ENCODE measurements at regions not wholly inside any gene's neighbourhood (a gene's known extent, or its start where the extent isn't known, plus 50 kb on each side); places are given as distances from the start of the nearest gene placed in this dataset.
"Not testable (repeated sequence)": the region's sequence is repeated elsewhere in the genome, so short reads cannot be mapped to it uniquely, and the experiment has no call there.

DNA sequence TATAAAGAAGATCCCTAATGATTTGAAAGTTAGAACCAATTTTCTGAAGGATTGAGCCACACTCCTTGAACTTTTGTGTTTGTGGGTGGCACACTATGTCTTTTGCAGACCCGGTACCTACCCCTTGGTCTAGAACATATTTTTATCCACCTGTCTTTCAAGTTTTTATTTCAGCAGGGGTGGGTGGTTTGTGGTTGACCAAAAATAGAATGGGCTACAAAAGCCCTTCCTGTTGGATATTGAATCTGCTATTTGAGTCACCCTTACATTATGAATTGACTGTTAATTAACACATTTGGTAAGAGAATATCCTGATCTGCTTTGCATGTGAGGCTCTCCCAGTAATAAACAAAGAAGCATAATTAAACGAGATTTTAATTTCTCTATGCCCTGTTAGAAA, 401.2 kb downstream of the POTEH start:
- DNase-seq, result not testable (repeated sequence)

DNA sequence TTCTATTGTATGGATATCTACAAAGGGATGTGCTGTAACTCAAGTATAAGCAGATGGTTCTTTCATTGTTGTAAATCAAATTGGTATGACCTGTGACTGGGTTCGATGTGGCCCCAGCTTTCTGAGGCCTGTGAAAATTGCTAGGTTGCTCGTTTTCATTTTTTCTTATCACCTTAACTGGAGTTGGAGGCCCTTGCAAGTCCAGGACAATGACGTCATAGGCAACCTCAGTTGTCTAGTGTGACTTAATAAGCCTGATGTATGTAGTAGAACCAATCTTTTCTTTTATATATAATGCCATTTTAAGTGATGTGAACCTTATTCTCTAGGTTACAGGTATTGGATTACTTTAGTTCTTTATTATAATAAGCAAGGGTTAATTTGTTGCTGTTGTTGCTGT, 415.3 kb downstream of the POTEH start:
- not testable (repeated sequence) for DNase-seq

DNA sequence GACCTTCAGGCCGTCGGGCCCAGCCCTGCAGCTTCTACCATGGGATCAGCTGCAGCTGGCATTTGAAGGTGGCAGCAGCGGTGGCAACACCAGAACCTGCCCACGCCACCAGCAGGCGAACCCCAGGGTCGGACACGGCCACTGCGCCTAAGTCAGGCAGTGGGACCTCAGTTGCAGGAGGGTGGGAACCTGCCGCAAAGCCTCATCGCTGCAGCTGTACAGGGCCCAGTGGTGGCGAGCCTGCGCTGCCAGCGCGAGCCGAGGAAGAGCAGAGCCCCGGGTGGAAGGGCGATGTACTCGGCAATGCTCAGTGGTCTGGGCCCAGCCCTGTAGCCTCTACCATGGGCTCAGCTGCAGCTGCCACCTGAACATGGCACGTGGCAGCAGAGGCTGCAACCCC, 441.6 kb downstream of the POTEH start:
- DNase-seq, result not testable (repeated sequence)

DNA sequence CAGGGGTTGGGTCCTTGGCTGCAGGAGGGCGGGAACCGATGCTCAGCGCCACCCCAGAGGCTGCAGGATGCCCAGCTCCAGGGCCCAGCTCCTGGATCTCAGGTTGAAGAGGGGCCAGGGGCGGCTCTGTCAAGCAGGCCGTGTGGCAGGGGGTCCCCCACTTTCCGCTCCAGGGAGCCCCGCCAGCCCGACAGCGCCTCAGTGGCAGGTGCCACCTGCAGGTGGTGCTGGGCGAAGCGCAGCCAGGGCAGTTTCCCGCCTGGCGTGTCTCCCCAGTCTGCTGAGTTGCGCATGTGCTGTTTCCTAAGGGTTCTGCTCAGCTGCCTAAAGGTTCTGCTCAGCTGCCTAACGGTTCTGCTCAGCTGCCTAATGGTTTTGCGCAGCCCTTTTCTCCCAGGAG, 442.1 kb downstream of the POTEH start:
- no peak for DNase-seq

DNA sequence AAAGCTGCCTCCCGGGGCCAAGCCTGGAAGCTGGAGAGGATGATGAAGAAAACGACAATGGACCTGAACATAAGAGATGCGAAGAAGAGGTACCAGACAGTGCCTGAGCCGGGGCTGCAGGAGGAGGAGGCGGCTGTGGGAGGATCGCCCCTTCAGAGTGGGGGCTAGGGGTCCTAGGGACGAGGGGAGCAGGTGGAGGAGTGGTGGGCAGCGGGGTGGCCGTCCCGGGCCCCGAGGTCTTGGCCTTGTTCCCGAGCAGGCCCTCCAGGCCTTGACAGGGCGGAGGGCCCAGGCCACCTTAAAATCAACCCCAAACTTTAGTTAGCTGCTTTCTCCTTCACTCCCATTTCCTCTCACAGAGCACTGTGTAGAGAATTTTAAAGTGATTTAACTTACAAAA, 442.8 kb downstream of the POTEH start:
- DNase-seq, result not testable (repeated sequence)

- DNase-seq, result not testable (repeated sequence)
Observed at GRCh38 chr22:16146101-16146500, 446.5 kb downstream of the CCT8L2 start.

DNA sequence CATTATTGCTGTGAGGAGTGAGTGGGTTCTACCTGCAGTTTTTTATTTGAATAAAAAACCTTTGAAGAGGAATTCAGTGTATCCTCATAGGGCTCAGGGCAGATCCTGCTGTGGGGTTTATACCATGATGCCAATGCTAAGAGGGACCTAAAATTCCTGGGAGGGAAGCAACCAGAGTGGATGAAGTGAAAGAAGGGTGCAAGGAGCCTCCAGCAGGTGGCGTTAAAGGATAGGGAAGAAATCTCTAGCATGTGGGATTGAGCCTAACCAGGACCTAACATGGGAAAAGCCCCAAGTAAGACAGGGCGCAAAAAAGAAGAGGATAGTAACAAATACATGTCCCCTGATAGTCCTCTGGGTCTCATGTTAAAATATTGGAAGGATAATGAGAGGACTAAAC, 445.7 kb downstream of the CCT8L2 start:
- peak; percentile 0 for DNase-seq

- not testable (repeated sequence) for DNase-seq
Observed at GRCh38 chr22:16177287-16177686, 415.3 kb downstream of the CCT8L2 start.

GRCh38 chr22:16183864-16184263, 408.7 kb downstream of the CCT8L2 start:
- not testable (repeated sequence) for DNase-seq

Measured in suppressor macrophage treated with lipopolysaccharide for 4 hours (primary cell).